NCI-H524 (cell line): ENCODE measurements at regions not wholly inside any gene's neighbourhood (a gene's known extent, or its start where the extent isn't known, plus 50 kb on each side); places are given as distances from the start of the nearest gene placed in this dataset.

Experiments
- DNase-seq, 2 experiments: peaks; one replicate each; lab custom pipeline; 2025; lab: John Stamatoyannopoulos, UW

- DNase-seq: no peak
Measured at GRCh38 chr4:157509341-157509740, 288.8 kb downstream of the GRIA2 start.

GRCh38 chr4:157502656-157503055 lies 282.1 kb downstream of the GRIA2 start:
- DNase-seq: no peak

- no peak for DNase-seq
Measured at GRCh38 chr4:157459785-157460184, 239.3 kb downstream of the GRIA2 start.

GRCh38 chr4:157447195-157447594 lies 226.7 kb downstream of the GRIA2 start:
- DNase-seq: no peak

- no peak for DNase-seq
Measured at GRCh38 chr4:157444014-157444413, 223.5 kb downstream of the GRIA2 start.

DNA sequence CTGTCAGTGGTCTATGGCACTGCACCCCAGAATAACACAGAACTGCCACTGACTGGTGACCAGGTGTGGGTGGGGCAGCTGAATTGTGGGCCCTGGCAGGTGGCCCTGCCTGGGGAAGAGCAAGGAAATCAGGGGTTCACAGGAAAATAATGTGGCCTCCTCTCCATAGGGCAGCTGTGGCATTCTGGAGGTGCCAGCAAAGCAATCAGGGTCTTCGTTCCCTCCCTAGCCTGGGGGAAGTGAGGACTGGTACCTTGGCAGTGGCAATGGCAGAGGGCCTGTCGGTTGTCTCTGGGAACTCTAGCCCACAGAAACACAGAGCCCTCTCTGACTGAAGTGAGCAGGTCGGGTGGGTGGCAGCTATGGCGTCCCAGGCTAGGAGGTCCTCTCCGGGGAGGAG lies 223.0 kb downstream of the GRIA2 start:
- DNase-seq: no peak

DNA sequence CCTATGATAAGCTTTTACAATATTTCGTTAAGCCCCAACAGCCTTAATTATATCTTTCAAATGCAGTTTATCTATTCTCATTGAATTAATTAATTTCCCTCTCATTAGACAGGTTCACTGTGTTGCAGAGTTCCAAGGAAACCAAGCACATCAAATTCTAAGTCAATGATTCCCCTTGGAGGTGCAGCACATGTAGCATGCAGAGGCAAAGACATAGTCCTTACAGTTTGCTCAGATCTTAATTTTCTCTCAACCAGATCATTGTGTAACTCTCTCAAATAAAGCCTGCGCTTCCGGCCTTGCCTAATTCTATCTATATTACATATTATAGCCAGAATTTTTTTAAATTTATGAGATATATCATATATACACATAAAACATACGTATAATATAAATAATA lies 205.4 kb downstream of the GRIA2 start:
- DNase-seq: no peak

GRCh38 chr4:157423526-157424020 lies 203.0 kb downstream of the GRIA2 start:
- DNase-seq: no peak

- DNase-seq: no peak
Measured at GRCh38 chr4:157421365-157421764, 200.8 kb downstream of the GRIA2 start.
